ENCODE measurements at regions not wholly inside any gene's neighbourhood (a gene's known extent, or its start where the extent isn't known, plus 50 kb on each side); places are given as distances from the start of the nearest gene placed in this dataset.

DNA sequence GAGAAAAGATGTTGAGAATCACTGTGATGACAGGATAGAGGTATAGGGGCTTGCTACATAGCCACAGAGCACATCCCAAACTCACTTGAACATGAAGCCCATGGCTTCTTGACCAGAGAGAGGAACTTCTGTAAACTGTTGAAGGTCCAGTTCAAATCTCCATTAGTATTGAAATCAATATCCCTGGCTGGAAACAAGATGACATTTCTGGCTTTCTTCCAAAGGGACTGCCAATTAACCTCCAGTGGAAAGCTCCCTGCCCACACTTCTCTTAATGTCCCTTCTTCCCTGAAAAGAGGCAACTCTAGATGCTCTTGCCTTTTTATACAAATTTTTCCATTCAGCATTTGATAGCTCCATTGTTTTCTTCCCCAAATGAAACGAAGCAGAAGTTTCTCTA lies 612.1 kb downstream of the EBF1 start:
- TF ChIP-seq CTCF (IDR thresholded peaks at IDR 0.05; ENCODE audit: insufficient read depth, missing control alignments): no peak
- FAIRE-seq: no peak

GRCh38 chr5:158487156-158487555 lies 612.6 kb downstream of the EBF1 start:
- DNase-seq (ENCODE audit: insufficient read length, low spot score) (no peak), FAIRE-seq (no peak)
- no peak for TF ChIP-seq CTCF (IDR thresholded peaks at IDR 0.05; ENCODE audit: insufficient read depth, missing control alignments)

More for the DNA sequence above, 612.1 kb downstream of the EBF1 start:
- no peak for DNase-seq (ENCODE audit: insufficient read length, low spot score)

DNA sequence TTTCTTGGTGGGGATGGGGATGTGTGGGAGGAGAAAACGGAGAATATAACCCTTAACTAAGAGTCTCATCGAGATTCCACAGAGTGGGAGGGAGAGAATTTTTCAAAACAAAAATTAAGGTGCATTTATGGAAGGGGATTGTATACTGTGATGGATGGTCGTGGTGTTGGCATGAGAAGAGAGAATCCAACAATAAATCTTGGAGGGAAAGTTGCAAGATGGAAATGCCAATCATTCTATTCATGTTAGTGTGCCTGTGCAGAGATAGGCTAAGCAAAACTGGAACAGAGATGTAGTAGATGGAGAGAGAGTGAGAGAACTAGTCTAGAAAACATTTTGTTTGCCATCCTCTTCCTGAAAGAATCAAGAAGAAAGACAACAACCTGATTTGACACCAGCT lies 613.1 kb downstream of the EBF1 start:
- no peak for TF ChIP-seq CTCF (IDR thresholded peaks at IDR 0.05; ENCODE audit: insufficient read depth, missing control alignments)
- no peak for FAIRE-seq

DNA sequence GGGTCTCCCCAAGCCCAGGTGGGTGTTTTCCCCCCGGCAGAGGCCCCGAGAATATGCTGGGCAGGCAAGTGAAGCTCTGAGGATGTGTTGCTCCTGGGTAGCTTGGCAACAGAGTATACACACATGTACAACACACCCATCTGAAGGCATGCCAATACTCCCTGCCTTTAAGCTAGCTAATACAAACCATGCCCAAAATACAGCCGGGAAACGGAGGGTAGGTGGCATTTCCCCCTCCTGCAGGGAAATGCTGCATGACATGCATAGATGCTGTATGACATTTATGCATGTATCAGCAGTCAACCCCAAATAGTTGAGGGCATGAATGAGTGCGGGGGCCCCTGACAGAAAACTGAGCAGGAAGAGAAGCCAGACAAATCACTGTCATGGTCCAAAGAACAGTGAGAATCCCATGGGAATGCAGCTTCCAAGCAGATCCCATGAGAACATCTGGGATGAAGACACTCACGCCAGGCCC lies 614.1 kb downstream of the EBF1 start:
- no peak for TF ChIP-seq CTCF (IDR thresholded peaks at IDR 0.05; ENCODE audit: insufficient read depth, missing control alignments)
- DNase-seq (ENCODE audit: insufficient read length, low spot score): no peak
- no peak for FAIRE-seq

More for the DNA sequence above, 613.1 kb downstream of the EBF1 start:
- DNase-seq (ENCODE audit: insufficient read length, low spot score): no peak

- no peak for DNase-seq (ENCODE audit: insufficient read length, low spot score)
- FAIRE-seq: no peak
- no peak for TF ChIP-seq CTCF (IDR thresholded peaks at IDR 0.05; ENCODE audit: insufficient read depth, missing control alignments)
These were observed 614.7 kb downstream of the EBF1 start for GRCh38 chr5:158485047-158485446.

GRCh38 chr5:158484150-158484549 lies 615.6 kb downstream of the EBF1 start:
- no peak for FAIRE-seq
- DNase-seq (ENCODE audit: insufficient read length, low spot score): no peak
- TF ChIP-seq CTCF (IDR thresholded peaks at IDR 0.05; ENCODE audit: insufficient read depth, missing control alignments): no peak

GRCh38 chr5:158483281-158483860 lies 616.3 kb downstream of the EBF1 start:
- FAIRE-seq (no peak), DNase-seq (ENCODE audit: insufficient read length, low spot score) (no peak)
- TF ChIP-seq CTCF (IDR thresholded peaks at IDR 0.05; ENCODE audit: insufficient read depth, missing control alignments): no peak

Measured in D721Med (cell line).